ENCODE measurements at regions not wholly inside any gene's neighbourhood (a gene's known extent, or its start where the extent isn't known, plus 50 kb on each side); places are given as distances from the start of the nearest gene placed in this dataset.
"Not testable (repeated sequence)": the region's sequence is repeated elsewhere in the genome, so short reads cannot be mapped to it uniquely, and the experiment has no call there.

- DNase-seq (ENCODE audit: low spot score): not testable (repeated sequence)
Observed at GRCh38 chr15:77896147-77897112, 181.1 kb downstream of the TBC1D2B start.

GRCh38 chr15:77895742-77896141, 181.8 kb downstream of the TBC1D2B start:
- no peak for DNase-seq (ENCODE audit: low spot score)

GRCh38 chr15:77895145-77895544, 182.4 kb downstream of the TBC1D2B start:
- not testable (repeated sequence) for DNase-seq (ENCODE audit: low spot score)

GRCh38 chr15:77893671-77894640, 183.6 kb downstream of the TBC1D2B start:
- DNase-seq (ENCODE audit: low spot score): not testable (repeated sequence)

- not testable (repeated sequence) for DNase-seq (ENCODE audit: low spot score)
Observed at GRCh38 chr15:77893246-77893645, 184.3 kb downstream of the TBC1D2B start.

GRCh38 chr15:77892335-77892734, 185.2 kb downstream of the TBC1D2B start:
- no peak for DNase-seq (ENCODE audit: low spot score)

- not testable (repeated sequence) for DNase-seq (ENCODE audit: low spot score)
Observed at GRCh38 chr15:77891862-77892261, 185.6 kb downstream of the TBC1D2B start.

- DNase-seq (ENCODE audit: low spot score): not testable (repeated sequence)
Observed at GRCh38 chr15:77890911-77891801, 186.4 kb downstream of the TBC1D2B start.

- DNase-seq (ENCODE audit: low spot score): not testable (repeated sequence)
Observed at GRCh38 chr15:77889828-77890725, 187.4 kb downstream of the TBC1D2B start.

GRCh38 chr15:77889009-77889806, 188.3 kb downstream of the TBC1D2B start:
- DNase-seq (ENCODE audit: low spot score): no peak

GRCh38 chr15:77887563-77888429, 189.7 kb downstream of the TBC1D2B start:
- DNase-seq (ENCODE audit: low spot score): not testable (repeated sequence)

GRCh38 chr15:77886805-77887448, 190.6 kb downstream of the TBC1D2B start:
- DNase-seq (ENCODE audit: low spot score): no peak

- not testable (repeated sequence) for DNase-seq (ENCODE audit: low spot score)
Observed at GRCh38 chr15:77885877-77886500, 191.5 kb downstream of the TBC1D2B start.

- DNase-seq (ENCODE audit: low spot score): not testable (repeated sequence)
Observed at GRCh38 chr15:77883012-77883411, 194.5 kb downstream of the TBC1D2B start.

GRCh38 chr15:77881950-77882349, 195.6 kb downstream of the TBC1D2B start:
- no peak for DNase-seq (ENCODE audit: low spot score)

GRCh38 chr15:77881535-77881934, 196.0 kb downstream of the TBC1D2B start:
- not testable (repeated sequence) for DNase-seq (ENCODE audit: low spot score)

GRCh38 chr15:77879466-77879865, 198.0 kb downstream of the TBC1D2B start:
- not testable (repeated sequence) for DNase-seq (ENCODE audit: low spot score)

Measured in LoVo (cell line).